HCT116 (cell line): ENCODE measurements at regions not wholly inside any gene's neighbourhood (a gene's known extent, or its start where the extent isn't known, plus 50 kb on each side); places are given as distances from the start of the nearest gene placed in this dataset.

ENCODE experiments used
- ATAC-seq: fragments of 200-7000 bp; cut with Tn5 transposase; 2 replicates; pipeline ENCODE4 v1.9.1; 2020; ENCODE audit warnings: mild to moderate bottlenecking, moderate library complexity
- BruUV-seq: library from RNA; stranded (reverse); fragments of 400-500 nt; replicated peaks from 2 replicates; lab custom pipeline; 2021; lab: Mats Ljungman, UMichigan
- CTCF ChIA-PET: fragments of 300-600 bp; sonication (Branson Sonifier 250); formaldehyde crosslinking; loops from one replicate; lab custom pipeline; 2021; ENCODE audit warnings: antibody characterized with exemption; lab: Charles Lee
- POLR2A ChIA-PET: fragments of 300-600, 350-600 bp; sonication (Branson Sonifier 250); formaldehyde crosslinking; loops from one replicate; lab custom pipeline; 2021; ENCODE audit warnings: antibody characterized with exemption; lab: Charles Lee
- RAD21 ChIA-PET, 2 experiments: fragments of 300-600 bp; sonication (Branson Sonifier 250); formaldehyde crosslinking; loops; one replicate each; lab custom pipeline; 2023; ENCODE audit warnings: low total read pairs in 2 of 2; ENCODE audit not compliant: uncharacterized antibody in 2 of 2, unreplicated experiment in 2 of 2, low non-redundant PET in 1 of 2; lab: Charles Lee
- DNase-seq: peaks from one replicate; pipeline ENCODE4 v3.0.0-alpha.2; 2010; ENCODE audit warnings: low read depth, low spot score
- H2AFZ ChIP-seq: fragments of 200-600 bp; shearing (Covaris generic), sonication (generic); 2 replicates; pipeline ENCODE4 v1.6.1; 2017; ENCODE audit warnings: low read depth, mixed run types, mixed read lengths, antibody characterized with exemption, low read length; ENCODE audit not compliant: poor library complexity, severe bottlenecking
- H3K27ac ChIP-seq: 2 replicates; pipeline ENCODE4 v1.5.1; 2012; ENCODE audit warnings: low read depth, low read length
- H3K27me3 ChIP-seq: fragments of 200-600 bp; sonication (generic); 2 replicates; pipeline ENCODE4 v1.6.1; 2016; ENCODE audit warnings: mixed run types, low read length, mixed read lengths; ENCODE audit not compliant: insufficient read depth
- H3K36me3 ChIP-seq, 2 experiments: fragments of 200-500 bp in 1 of 2; fragments of 200-600 bp in 1 of 2; sonication (Bioruptor generic) in 1 of 2; sonication (generic) in 1 of 2; 2 replicates each; pipeline versions ENCODE4 v1.5.1 to v1.6.1; 2014 to 2016; ENCODE audit warnings: low read length in 2 of 2, inconsistent platforms in 1 of 2, mixed read lengths in 1 of 2, mixed run types in 1 of 2; ENCODE audit not compliant: insufficient read depth in 2 of 2, control insufficient read depth in 1 of 2
- H3K4me1 ChIP-seq, 2 experiments: fragments of 200-600 bp in 1 of 2; sonication (generic) in 1 of 2; 2 replicates each; pipeline versions ENCODE4 v1.5.1 to v1.6.1; 2012 to 2017; ENCODE audit warnings: low read length in 2 of 2, inconsistent platforms in 1 of 2, mild to moderate bottlenecking in 1 of 2, mixed read lengths in 1 of 2, mixed run types in 1 of 2, moderate library complexity in 1 of 2; ENCODE audit not compliant: insufficient read depth in 2 of 2, control insufficient read depth in 1 of 2
- H3K4me2 ChIP-seq: fragments of 200-600 bp; sonication (generic); 2 replicates; pipeline ENCODE4 v1.6.1; 2017; ENCODE audit warnings: mixed run types, low read length, mixed read lengths
- H3K4me3 ChIP-seq, 2 experiments: fragments of 200-600 bp in 1 of 2; sonication (generic) in 1 of 2; replicated peaks in 1 of 2; 2 replicates each; pipeline ENCODE4 v1.5.1; 2011 to 2016; ENCODE audit warnings: low read length in 2 of 2, control low read depth in 1 of 2, low read depth in 1 of 2, mild to moderate bottlenecking in 1 of 2, mixed read lengths in 1 of 2, mixed run types in 1 of 2
- H3K79me2 ChIP-seq: fragments of 200-600 bp; sonication (generic); 2 replicates; pipeline ENCODE4 v1.6.1; 2017; ENCODE audit warnings: mild to moderate bottlenecking, mixed run types, low read length, moderate library complexity, mixed read lengths; ENCODE audit not compliant: insufficient read depth
- H3K9ac ChIP-seq: fragments of 200-600 bp; sonication (generic); 2 replicates; pipeline ENCODE4 v1.6.1; 2016; ENCODE audit warnings: low read length, mixed read lengths
- H3K9me2 ChIP-seq: fragments of 200-600 bp; sonication (generic), shearing (Covaris generic); 2 replicates; pipeline ENCODE4 v1.6.1; 2017; ENCODE audit warnings: mixed run types, mild to moderate bottlenecking, moderate library complexity; ENCODE audit not compliant: insufficient read depth
- H3K9me3 ChIP-seq, 2 experiments: fragments of 200-500 bp in 1 of 2; fragments of 200-600 bp in 1 of 2; sonication (Bioruptor generic) in 1 of 2; sonication (generic) in 1 of 2; 2 replicates each; pipeline ENCODE4 v1.6.1; 2014 to 2017; ENCODE audit warnings: low read length in 2 of 2, mixed read lengths in 2 of 2, inconsistent platforms in 1 of 2, low read depth in 1 of 2, mild to moderate bottlenecking in 1 of 2, mixed run types in 1 of 2, moderate library complexity in 1 of 2; ENCODE audit not compliant: control insufficient read depth in 1 of 2, insufficient read depth in 1 of 2
- H4K20me1 ChIP-seq: fragments of 200-600 bp; sonication (generic), shearing (Covaris generic); 2 replicates; pipeline ENCODE4 v1.6.1; 2017; ENCODE audit warnings: mixed run types, mild to moderate bottlenecking, moderate library complexity; ENCODE audit not compliant: insufficient read depth
- ATF3 ChIP-seq: IDR thresholded peaks from 2 replicates; pipeline ENCODE4 v1.6.1; 2012
- CBX3 ChIP-seq: IDR thresholded peaks from 2 replicates; pipeline ENCODE4 v1.6.1; 2012; ENCODE audit warnings: low read depth
- CEBPB ChIP-seq: IDR thresholded peaks from 2 replicates; pipeline ENCODE4 v1.6.1; 2012; ENCODE audit warnings: low read depth
- EGR1 ChIP-seq: IDR thresholded peaks from 2 replicates; pipeline ENCODE4 v1.6.1; 2012; ENCODE audit warnings: low read depth
- EZH2 ChIP-seq: fragments of 200-600 bp; sonication (generic); IDR thresholded peaks from 2 replicates; pipeline ENCODE4 v1.6.1; 2017; ENCODE audit warnings: antibody characterized with exemption, mixed run types
- EZH2phosphoT487 ChIP-seq: fragments of 200-600 bp; IDR thresholded peaks from 2 replicates; pipeline ENCODE4 v1.6.1; 2018; ENCODE audit warnings: antibody characterized with exemption, borderline replicate concordance
- FOSL1 ChIP-seq: IDR thresholded peaks from 2 replicates; pipeline ENCODE4 v1.6.1; 2012; ENCODE audit warnings: low read depth
- JUND ChIP-seq: IDR thresholded peaks from 2 replicates; pipeline ENCODE4 v1.6.1; 2012
- POLR2A ChIP-seq: IDR thresholded peaks from 2 replicates; pipeline ENCODE4 v1.7.0; 2011; ENCODE audit warnings: borderline replicate concordance; ENCODE audit not compliant: insufficient read depth, insufficient read length; ENCODE audit errors: extremely low read depth
- POLR2AphosphoS5 ChIP-seq: IDR thresholded peaks from 2 replicates; pipeline ENCODE4 v1.6.1; 2011; ENCODE audit warnings: mild to moderate bottlenecking, low read depth, low read length, moderate library complexity
- REST ChIP-seq: IDR thresholded peaks from 2 replicates; pipeline ENCODE4 v1.6.1; 2012; ENCODE audit warnings: low read depth
- SIN3A ChIP-seq: IDR thresholded peaks from 2 replicates; pipeline ENCODE4 v1.6.1; 2012; ENCODE audit warnings: low read depth
- SP1 ChIP-seq: IDR thresholded peaks from 2 replicates; pipeline ENCODE4 v1.6.1; 2012; ENCODE audit warnings: low read depth
- SRF ChIP-seq: IDR thresholded peaks from 2 replicates; pipeline ENCODE4 v1.6.1; 2012; ENCODE audit warnings: low read depth
- TCF7L2 ChIP-seq: IDR thresholded peaks from 2 replicates; pipeline ENCODE4 v1.7.0; 2011; ENCODE audit warnings: borderline replicate concordance, inconsistent platforms; ENCODE audit not compliant: insufficient read depth, insufficient read length; ENCODE audit errors: extremely low read depth
- YY1 ChIP-seq: IDR thresholded peaks from 2 replicates; pipeline ENCODE4 v1.6.1; 2011; ENCODE audit warnings: low read length, low read depth, moderate library complexity, mild to moderate bottlenecking; ENCODE audit not compliant: insufficient replicate concordance; ENCODE audit errors: extremely low read depth
- ZFX ChIP-seq: fragments of 450-650 bp; IDR thresholded peaks from 2 replicates; pipeline ENCODE4 v1.6.1; 2017
- intact Hi-C: fragments of 100-400 bp; cut with micrococcal nuclease; formaldehyde crosslinking; loops from 2 replicates; pipeline ENCODE4 v1.10.0; 2022
- TF ChIP-seq, protein P1 (sequence below): IDR thresholded peaks from 2 replicates; pipeline ENCODE4 v1.6.1; 2011; ENCODE audit warnings: mild to moderate bottlenecking, low read length, moderate library complexity; ENCODE audit not compliant: insufficient replicate concordance; ENCODE audit errors: extremely low read depth
- TF ChIP-seq, protein P2 (sequence below): IDR thresholded peaks from 2 replicates; pipeline ENCODE4 v1.6.1; 2012

- TF ChIP-seq JUND, result no peak
- no peak for TF ChIP-seq ATF3
- no peak for TF ChIP-seq FOSL1
- no peak for TF ChIP-seq ZFX
- TF ChIP-seq YY1, result no peak
- TF ChIP-seq, protein P1, sequence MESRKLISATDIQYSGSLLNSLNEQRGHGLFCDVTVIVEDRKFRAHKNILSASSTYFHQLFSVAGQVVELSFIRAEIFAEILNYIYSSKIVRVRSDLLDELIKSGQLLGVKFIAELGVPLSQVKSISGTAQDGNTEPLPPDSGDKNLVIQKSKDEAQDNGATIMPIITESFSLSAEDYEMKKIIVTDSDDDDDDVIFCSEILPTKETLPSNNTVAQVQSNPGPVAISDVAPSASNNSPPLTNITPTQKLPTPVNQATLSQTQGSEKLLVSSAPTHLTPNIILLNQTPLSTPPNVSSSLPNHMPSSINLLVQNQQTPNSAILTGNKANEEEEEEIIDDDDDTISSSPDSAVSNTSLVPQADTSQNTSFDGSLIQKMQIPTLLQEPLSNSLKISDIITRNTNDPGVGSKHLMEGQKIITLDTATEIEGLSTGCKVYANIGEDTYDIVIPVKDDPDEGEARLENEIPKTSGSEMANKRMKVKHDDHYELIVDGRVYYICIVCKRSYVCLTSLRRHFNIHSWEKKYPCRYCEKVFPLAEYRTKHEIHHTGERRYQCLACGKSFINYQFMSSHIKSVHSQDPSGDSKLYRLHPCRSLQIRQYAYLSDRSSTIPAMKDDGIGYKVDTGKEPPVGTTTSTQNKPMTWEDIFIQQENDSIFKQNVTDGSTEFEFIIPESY, result no peak
Observed at GRCh38 chr3:180119567-180119966, 82.8 kb upstream of the PEX5L start (continued).

DNA sequence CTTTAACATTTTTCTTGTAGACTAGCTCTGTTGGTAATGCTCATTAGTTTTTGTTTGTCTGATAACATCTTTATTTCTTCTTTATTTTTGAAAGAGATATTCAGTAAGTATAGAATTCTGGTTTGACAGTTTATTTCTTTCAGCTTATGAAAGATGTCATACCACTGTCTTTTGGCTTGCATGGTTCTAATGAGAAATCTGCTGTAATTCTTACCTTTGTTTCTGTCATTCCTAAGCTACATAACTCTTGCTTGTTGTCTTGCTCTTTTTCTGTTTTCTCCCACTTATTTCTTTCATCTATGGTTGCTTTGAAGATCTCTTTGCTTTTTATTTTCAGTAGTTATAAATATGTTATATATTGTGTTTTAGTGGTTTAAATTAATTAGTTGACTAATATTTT is 87.2 kb upstream of the PEX5L start:
- intact Hi-C loops, result no loop called here

More for the DNA sequence above, 87.2 kb upstream of the PEX5L start:
- no peaks in the 10 kb centered on the region for H3K9me2 ChIP-seq
- H4K20me1 ChIP-seq, result no peaks in the 10 kb centered on the region
- no peak overlapping the region for H3K4me3 ChIP-seq
- H2AFZ ChIP-seq, result no peak overlapping the region
- no peak overlapping the region for H3K9ac ChIP-seq
- POLR2A ChIA-PET, result no interaction called here
- no peak overlapping the region for H3K4me2 ChIP-seq
- TF ChIP-seq, protein P2, sequence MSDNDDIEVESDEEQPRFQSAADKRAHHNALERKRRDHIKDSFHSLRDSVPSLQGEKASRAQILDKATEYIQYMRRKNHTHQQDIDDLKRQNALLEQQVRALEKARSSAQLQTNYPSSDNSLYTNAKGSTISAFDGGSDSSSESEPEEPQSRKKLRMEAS, result no peak
- TF ChIP-seq SP1, result no peak
- no peak for TF ChIP-seq POLR2A
- no peak for TF ChIP-seq EGR1
- no peak for TF ChIP-seq EZH2
- TF ChIP-seq YY1, result no peak
- TF ChIP-seq CBX3, result no peak
- no peak for TF ChIP-seq ZFX
- no peak for TF ChIP-seq REST
- no peak for TF ChIP-seq SRF
- no peak for TF ChIP-seq ATF3
- no peak for TF ChIP-seq POLR2AphosphoS5
- no peak for TF ChIP-seq FOSL1
- no peak for TF ChIP-seq SIN3A
- TF ChIP-seq TCF7L2, result no peak
- no peak for TF ChIP-seq EZH2phosphoT487
- no peak for TF ChIP-seq CEBPB
- RAD21 ChIA-PET, result no interaction called here
- no peaks in the 10 kb centered on the region for H3K79me2 ChIP-seq
- no peak overlapping the region for H3K27ac ChIP-seq
- BruUV-seq, result no TSS peak
- DNase-seq, result no peak
- no peaks in the 10 kb centered on the region for H3K4me1 ChIP-seq
- CTCF ChIA-PET, result no interaction called here
- H3K36me3 ChIP-seq, result no peaks in the 10 kb centered on the region
- no peaks in the 10 kb centered on the region for H3K27me3 ChIP-seq
- ATAC-seq, result no peak
- H3K9me3 ChIP-seq, result no peaks in the 10 kb centered on the region
